ENCODE measurements at regions not wholly inside any gene's neighbourhood (a gene's known extent, or its start where the extent isn't known, plus 50 kb on each side); places are given as distances from the start of the nearest gene placed in this dataset.

GRCh38 chr4:63788271-63788670 lies 621.0 kb downstream of the TECRL start:
- DNase-seq (ENCODE audit: extremely low read depth, low read depth), result no peak
- no peak overlapping the region for H3K4me3 ChIP-seq (replicated peaks; ENCODE audit: low read depth, low read length)
- TF ChIP-seq, protein P1, sequence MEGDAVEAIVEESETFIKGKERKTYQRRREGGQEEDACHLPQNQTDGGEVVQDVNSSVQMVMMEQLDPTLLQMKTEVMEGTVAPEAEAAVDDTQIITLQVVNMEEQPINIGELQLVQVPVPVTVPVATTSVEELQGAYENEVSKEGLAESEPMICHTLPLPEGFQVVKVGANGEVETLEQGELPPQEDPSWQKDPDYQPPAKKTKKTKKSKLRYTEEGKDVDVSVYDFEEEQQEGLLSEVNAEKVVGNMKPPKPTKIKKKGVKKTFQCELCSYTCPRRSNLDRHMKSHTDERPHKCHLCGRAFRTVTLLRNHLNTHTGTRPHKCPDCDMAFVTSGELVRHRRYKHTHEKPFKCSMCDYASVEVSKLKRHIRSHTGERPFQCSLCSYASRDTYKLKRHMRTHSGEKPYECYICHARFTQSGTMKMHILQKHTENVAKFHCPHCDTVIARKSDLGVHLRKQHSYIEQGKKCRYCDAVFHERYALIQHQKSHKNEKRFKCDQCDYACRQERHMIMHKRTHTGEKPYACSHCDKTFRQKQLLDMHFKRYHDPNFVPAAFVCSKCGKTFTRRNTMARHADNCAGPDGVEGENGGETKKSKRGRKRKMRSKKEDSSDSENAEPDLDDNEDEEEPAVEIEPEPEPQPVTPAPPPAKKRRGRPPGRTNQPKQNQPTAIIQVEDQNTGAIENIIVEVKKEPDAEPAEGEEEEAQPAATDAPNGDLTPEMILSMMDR (IDR thresholded peaks at IDR 0.05; ENCODE audit: low read depth, low read length, missing control alignments), result no peak

- no peak for DNase-seq (ENCODE audit: extremely low read depth, low read depth)
- TF ChIP-seq, protein P1 (IDR thresholded peaks at IDR 0.05; ENCODE audit: low read depth, low read length, missing control alignments), result no peak
- H3K4me3 ChIP-seq (replicated peaks; ENCODE audit: low read depth, low read length), result no peak overlapping the region
These were observed 621.9 kb downstream of the TECRL start for GRCh38 chr4:63787326-63787725.

- no peak overlapping the region for H3K4me3 ChIP-seq (replicated peaks; ENCODE audit: low read depth, low read length)
- DNase-seq (ENCODE audit: extremely low read depth, low read depth), result no peak
- TF ChIP-seq, protein P1 (IDR thresholded peaks at IDR 0.05; ENCODE audit: low read depth, low read length, missing control alignments), result no peak
These were observed 623.1 kb downstream of the TECRL start for GRCh38 chr4:63786171-63786570.

DNA sequence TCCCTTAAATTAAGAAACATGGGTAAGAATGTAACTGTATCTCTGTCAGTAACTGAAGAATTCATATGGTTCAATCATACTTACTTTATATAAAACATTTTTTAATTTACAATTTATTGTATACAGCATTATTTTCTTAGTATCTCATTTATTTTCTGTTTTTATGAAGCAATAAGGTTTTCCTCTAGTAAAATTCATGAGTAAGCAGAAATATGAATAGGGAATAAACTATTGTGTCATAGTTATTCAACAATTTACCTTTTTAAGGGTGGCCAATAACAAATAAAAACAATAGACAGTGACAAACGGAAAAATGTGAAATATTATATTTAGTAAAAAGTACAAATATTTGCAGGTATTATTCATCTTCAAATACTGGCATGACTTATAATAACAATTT lies 624.4 kb downstream of the TECRL start:
- TF ChIP-seq, protein P1 (IDR thresholded peaks at IDR 0.05; ENCODE audit: low read depth, low read length, missing control alignments), result no peak
- no peak overlapping the region for H3K4me3 ChIP-seq (replicated peaks; ENCODE audit: low read depth, low read length)
- DNase-seq (ENCODE audit: extremely low read depth, low read depth), result no peak

GRCh38 chr4:63777601-63778000 lies 631.6 kb downstream of the TECRL start:
- TF ChIP-seq, protein P1 (IDR thresholded peaks at IDR 0.05; ENCODE audit: low read depth, low read length, missing control alignments), result no peak
- H3K4me3 ChIP-seq (replicated peaks; ENCODE audit: low read depth, low read length), result no peak overlapping the region
- DNase-seq (ENCODE audit: extremely low read depth, low read depth), result no peak

DNA sequence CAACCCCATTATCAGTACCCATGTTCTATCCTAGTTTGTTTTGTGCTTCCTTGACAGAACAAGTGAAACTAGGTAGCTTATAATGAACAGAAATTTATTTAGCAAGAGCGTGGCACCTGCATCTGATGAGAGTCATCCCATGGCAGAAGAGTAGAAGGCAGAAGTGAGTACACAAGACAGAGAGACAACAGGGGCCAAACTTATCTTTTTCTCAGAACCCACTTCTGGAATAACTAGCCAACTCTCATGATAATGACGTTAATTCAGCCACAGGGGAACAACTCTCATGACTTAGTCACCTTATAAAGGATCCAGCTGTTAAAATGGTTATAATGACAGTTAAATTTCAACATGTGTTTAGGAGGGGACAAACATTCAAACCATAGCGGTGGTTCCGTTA lies 644.9 kb downstream of the TECRL start:
- TF ChIP-seq, protein P1 (IDR thresholded peaks at IDR 0.05; ENCODE audit: low read depth, low read length, missing control alignments), result no peak
- DNase-seq (ENCODE audit: extremely low read depth, low read depth), result no peak
- no peak overlapping the region for H3K4me3 ChIP-seq (replicated peaks; ENCODE audit: low read depth, low read length)

DNA sequence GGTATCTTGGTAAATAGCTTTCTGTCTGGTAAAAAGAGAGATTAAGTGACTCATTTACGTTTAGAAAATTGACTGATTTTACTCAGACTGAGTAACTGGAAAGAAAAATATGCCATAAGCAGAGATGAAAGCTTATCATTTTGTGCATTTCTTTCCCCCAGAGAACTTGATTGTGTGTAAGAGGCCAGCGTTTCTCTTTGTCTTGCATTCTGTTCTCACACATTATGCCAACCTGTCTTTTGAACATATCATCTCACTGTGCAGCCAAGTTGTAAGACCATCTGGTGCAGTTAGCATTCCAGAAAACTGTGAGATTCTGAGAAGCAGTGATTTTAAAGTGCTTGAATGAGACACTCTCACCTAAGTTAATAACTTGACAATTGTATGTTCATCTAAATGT lies 651.3 kb downstream of the TECRL start:
- no peak for DNase-seq (ENCODE audit: extremely low read depth, low read depth)
- H3K4me3 ChIP-seq (replicated peaks; ENCODE audit: low read depth, low read length), result no peak overlapping the region
- TF ChIP-seq, protein P1 (IDR thresholded peaks at IDR 0.05; ENCODE audit: low read depth, low read length, missing control alignments), result no peak
